Epidermal melanocyte (primary cell): ENCODE measurements at regions not wholly inside any gene's neighbourhood (a gene's known extent, or its start where the extent isn't known, plus 50 kb on each side); places are given as distances from the start of the nearest gene placed in this dataset.
A peak's percentile ranks its signal among the peaks of the same experiment; 100 is the strongest.

Experiments used
- DNase-seq: peaks from one replicate; pipeline ENCODE4 v3.0.0; 2011; ENCODE audit warnings: low spot score; ENCODE audit not compliant: insufficient read length

DNA sequence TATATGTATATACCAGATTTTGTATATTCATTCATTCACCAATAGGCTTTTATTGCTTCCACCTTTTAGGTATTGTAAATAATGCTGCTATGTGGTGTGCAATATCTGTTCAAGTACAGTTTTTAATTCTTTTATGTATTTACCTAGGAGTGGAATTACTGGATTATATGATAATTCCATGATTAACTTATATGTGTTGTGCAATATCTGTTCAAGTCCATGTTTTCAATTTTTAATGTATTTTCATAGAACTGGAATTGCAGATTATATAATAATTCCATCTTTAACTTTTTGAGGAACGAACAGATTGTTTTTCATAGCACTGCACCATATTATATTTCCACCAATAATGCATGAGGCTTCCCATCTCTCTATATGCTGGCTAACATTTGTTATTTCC is 50.6 kb upstream of the L3MBTL4 start:
- no peak for DNase-seq

DNA sequence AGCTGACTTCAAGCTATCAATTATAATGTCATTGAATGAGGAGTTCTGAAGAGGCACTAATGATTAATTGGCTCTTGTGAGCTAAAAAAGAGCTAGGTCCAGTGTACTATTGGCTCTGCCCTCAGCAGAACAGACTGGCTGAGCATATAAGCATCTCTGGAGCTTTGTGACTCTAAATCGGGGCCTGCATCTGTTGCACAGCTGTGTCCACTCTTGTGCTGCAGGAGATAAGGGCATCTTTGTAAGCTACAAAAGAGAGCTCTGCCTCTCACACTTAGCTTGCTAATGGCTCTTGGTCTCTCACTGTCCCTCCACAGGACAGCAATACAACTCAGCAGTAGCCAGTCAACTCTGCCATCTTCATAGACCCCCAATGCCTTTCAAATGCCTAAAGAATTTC is 61.5 kb upstream of the L3MBTL4 start:
- DNase-seq = no peak

DNA sequence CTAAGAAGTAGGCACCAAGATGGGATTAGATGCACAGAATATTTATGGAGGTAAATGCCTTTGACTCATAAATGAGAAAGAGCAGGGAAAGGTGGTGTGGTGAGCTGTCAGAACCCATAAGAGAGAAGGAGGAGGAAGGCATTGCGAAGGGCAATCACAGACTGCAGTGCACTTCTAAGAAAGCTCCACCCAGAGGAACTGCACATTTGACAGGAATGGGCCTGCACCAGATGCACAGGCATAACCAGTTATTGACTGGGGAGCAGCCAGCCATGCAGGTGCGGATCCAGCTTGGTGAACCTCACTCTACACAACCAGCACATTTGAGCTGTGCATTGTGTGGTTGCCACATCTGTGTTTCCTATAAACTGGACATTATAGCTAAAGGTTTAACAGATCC is 62.2 kb upstream of the L3MBTL4 start:
- no peak for DNase-seq

DNA sequence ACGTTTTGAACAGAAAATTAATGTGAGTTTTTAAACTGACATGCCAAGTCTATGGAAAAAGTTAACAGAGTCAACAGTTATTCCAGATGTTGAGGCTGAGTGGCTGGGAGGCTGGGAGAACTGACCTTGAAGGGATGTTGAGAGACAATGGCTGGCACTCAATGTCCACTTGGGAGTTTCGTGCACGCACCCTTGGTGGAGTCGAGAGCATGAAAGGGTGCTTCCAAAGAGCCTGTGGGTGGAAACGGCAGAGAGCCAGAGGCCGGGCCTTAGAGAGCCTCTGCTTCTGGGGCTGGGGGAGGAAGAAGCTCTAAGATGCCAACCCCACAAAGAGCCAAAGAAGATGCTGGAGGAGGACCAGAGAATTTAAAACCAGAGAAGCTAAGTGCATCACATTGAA is 63.4 kb upstream of the L3MBTL4 start:
- DNase-seq = no peak

DNA sequence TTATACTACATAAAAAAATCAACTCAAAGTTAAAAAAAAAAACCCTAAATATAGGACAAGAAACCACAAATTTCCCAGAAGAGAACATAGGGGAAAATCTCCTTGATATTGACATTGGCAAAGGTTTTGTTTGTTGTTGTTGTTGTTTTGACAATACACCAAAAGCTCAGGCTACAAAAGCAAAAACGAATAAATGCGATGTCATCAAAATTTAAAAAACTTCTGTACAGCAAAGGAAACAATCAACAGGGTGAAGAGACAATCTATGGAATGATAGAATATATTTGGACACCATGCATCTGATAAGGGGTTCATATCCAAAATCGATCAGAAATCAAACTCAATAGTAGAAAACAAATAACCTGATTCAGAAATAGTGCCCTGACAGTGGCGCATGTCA is 65.0 kb upstream of the L3MBTL4 start:
- DNase-seq = no peak

DNA sequence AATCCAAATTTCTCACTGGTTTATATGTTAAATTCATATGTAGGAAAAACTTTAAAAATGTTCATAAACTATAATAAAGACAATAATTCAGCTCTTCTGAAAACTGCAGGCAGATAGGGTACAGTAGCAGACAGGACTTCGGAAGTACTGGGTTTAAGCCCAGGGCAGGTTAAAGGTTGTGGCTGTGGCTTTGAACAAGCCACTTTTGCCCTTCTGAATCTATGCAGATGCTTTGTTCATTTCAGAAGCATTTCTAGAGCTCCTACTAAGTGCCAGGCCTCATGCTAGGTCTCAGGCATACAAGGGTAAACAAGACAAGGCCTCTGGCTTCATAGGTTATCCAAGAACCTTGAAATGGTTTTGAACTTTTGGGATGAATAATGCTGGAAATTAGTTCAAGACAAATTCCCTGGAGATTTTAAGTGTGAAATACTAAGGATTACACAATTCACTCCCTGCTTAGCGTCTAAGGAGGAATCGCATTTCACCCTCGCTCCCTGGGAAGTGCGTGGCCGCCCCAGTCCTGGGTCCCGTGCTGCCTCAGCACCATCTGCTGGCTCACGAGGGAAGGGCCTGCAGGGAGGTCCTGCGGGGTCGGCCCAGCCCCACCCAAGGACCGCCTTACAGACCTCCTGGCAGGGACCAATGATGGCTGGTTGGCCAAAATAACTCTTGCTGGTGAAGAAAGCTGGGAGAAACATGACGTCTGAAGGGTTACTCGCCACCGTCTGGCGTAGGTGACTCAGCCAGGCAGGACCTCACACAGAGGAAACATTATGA is 67.7 kb upstream of the L3MBTL4 start:
- DNase-seq = no peak

DNA sequence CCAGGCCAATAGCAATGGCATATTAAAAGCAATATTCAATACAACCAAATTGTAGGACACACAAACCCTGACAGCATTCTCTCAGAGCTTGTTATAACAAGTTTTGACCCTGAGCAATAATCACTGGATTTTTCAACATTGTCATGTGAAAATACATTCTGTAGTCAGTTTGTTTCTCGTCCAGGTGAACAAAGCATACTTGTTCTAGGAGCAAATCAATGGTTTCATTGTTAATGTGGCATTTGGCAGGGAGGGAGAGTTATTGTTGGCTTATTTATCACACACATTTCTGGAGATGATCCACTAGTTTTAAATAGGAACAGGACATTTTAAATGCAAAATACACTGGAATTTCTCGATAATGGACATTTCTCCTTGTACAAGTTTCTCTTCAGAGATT is 69.9 kb upstream of the L3MBTL4 start:
- DNase-seq = no peak

DNA sequence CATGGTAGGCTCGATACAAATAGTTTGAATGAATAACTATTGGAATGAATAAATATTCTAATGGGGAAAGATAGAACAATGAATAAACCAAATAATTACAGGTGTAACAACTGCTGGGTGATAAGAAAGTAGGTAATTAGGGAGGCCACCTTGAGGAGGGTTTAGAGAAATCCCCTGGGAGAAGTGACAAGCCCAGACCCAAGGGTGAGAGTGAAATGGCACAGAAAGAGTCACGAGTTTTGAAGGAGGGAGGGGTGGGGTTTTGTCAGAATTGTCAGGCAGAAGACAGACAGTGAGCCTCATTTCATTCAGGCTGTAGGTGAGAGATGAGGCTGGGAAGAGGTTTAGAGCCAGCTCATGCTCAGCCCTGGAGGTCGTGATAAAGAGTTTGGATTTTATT is 71.6 kb upstream of the L3MBTL4 start:
- no peak for DNase-seq

DNA sequence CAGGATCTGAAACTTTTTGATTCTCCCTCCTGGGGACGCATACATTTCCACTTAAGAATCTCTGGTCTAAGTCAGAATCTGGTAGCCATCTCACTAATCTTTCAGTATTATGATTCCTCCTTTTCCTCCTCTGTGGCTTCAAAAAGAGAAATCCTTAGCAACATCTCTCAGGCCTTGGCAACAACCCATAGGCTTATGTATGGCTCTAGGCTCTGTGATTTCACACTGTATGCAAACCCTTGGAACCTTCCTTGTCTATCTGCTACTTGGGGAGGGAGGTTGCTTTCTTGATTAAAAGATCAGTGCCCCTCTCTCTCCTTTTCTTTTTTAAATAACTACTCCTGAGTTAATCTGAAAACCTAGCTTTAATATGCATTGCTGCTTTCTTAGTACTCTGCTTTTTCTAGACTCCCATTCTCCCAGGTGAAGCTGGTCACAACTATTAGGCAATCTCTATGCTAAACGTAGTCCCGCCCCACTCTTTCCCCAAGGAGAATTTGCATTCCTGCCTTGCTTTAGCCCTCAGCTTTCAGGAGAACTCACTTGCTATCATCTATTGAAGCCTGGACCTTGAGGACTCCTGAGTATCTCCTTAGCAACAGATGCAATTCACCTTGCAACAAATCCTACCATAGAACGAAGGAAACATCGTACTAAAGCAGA is 72.2 kb upstream of the L3MBTL4 start:
- no peak for DNase-seq

DNA sequence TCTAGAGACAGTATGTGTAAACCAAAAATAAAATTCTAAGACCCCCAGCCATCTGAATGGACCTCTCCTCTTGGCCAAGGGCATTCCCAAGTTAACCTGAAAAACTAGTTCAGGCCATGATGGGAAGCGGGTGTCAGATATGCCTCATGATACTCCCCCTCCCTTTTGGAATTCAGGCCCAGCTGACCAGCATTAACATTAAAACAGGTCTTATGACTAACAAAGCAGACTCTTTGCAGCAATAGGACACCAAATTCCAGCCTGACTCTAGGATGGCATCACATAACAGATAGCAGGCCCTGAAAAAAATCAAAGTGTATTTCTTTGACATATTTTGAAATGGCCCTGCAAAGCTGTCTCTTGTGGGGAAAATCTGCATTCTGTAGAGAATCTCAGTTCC is 73.3 kb upstream of the L3MBTL4 start:
- no peak for DNase-seq

DNA sequence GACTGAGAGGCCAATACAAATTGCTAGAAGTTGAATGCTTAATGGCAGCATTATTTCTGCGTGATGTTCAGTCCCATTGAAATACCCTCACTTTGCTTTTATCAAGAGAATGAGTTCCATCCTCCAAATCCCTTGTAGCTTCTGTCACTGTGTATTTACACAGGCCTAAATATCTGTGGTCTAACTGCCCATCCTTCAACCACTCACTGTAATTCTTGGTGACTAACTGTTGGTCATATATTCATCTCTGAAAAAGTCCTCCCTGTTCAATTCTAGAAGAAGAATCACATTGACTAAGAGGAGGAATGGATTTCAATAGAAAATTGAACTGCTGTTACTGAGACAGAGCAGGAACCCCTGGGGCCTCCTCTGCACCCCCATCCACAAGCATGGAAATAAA is 74.2 kb upstream of the L3MBTL4 start:
- DNase-seq = no peak

DNA sequence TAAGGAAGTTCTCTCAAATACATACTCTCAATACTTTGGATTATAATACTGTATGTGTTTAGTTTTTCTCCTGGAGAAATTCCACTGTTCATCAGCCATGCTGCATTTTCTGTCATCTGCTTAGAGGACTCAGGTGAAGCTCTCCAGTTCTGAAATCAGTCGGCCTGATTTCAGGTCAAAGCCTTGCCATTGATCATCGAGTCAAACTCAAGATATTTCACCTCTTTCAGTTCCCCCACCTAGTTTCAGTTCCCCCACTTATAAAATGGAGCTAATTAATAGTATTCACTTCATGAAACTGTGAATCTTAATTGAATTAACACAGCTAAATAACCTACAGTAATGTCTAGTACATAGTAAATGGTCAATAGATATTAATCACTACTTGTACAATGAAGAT is 75.3 kb upstream of the L3MBTL4 start:
- DNase-seq = no peak

DNA sequence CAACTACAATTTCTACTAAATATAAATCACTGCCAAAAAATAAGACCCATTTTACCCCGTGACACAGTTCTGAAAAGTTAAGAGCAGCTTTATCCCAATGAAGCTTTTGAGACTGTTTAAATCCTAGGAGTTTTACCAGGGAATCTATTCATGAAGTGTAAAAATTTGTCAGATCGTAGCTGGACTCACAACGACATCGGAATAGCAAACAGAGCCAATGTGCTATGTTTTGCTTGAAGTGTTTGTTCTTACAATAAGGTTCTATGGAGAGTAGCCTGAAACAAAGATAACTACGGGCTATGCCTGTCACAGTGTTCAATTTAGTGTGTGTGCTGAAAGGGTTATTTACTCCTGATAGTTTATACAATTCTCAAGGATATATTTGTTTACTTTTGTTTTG is 78.5 kb upstream of the L3MBTL4 start:
- DNase-seq = no peak

DNA sequence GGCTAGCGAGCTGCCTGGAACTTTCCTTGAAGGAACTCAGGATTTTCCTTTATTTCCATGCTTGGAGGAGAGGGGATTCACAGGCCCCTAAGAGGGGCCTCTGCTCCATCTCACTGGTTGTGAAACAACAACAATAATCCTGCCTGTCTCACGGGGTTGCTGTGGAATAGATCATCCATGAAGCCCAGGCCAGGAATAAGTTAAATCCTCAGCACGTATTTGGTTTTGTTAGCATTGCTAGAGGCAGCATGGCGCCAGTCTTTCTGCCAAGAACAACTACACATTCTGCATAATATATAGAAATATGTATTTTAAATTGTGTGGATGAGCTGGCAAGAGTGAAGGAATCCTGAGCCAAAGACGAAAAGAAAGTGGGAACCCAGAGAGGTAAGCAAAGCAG is 80.8 kb upstream of the L3MBTL4 start:
- no peak for DNase-seq

DNA sequence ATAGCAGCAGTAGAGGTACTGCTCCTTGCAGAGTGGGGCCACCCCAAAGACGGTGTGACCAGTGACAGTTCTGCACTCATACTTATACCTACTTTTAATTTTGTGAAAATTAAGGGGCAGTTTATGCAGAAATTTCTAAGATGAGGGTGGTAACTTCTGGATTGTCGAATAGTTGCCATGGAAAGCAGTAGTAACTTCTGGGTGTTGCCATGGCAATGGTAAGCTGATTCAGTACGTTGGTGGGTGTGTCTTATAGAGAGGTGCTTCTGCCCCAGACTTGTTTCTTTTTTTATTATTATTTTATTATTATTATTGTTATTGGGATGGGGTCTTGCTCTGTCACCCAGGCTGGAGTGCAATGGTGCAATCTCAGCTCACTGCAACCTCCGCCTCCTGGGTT is 82.8 kb upstream of the L3MBTL4 start:
- no peak for DNase-seq

DNA sequence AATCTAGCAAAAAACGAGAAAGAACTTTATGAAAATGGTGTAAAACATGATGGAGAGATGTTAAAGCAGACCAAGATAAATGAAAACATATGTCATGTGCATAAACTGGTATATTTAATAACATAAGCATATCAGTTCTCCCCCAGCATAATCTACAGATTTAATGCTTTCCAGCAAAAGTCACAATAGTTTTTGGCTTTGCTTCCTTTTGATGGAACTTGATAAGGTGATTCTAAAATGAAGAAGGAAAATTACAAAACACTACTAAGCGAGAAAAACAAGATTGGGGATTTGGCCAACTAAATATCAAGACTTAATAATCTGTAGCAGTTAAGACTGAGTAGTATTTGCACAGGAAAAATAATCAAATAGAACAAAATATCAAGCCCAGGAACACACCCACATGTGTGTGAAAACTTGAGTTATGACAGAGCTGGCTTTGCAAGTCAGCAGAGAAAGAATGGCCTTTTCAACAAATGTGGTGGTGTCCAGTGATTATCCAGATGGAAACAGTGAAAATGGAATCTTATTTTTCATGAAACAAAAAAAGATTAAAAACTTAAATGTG is 83.7 kb upstream of the L3MBTL4 start:
- no peak for DNase-seq

DNA sequence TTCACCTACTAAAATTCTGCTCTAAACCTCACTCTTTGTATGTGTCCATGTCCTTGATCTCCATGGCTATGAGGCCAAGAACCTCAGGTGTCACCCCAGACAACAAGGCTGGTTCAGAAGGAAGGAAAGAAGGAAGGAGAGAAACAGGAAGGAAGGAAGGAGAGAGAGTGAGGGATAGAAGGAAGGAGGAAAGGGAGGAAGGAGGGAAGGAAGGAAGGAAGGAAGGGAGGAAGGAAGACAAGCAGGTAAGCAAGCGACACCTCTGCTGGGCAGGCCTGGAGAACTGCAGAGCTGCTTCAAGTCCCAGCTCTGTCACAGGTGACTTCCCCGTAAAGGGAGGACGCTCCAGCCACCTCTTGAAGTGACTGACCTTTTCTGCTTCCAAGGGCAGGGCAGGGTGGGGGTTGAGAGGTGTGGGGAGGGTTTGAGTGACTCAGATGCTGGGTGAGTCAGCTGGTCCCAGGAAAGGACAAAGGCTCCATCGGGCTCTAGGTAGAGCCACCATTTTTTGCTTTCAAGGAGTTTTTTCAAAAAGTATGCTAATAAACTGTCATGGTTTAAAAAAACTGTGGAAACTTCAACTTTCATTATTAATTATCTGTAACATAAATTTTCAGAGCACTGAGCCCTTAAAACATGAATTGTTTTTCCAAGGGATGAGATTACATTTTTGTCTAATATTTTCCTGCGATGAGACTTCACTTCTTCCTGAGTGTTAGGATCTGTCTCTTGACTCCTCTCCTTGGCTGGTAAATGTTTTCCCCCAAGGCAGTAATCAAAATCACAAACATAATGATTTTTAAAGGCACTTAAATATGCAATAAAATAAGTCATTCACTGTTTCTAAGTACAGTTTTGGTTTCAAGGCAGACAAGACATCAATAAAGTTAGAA is 90.1 kb upstream of the L3MBTL4 start:
- no peak for DNase-seq

DNA sequence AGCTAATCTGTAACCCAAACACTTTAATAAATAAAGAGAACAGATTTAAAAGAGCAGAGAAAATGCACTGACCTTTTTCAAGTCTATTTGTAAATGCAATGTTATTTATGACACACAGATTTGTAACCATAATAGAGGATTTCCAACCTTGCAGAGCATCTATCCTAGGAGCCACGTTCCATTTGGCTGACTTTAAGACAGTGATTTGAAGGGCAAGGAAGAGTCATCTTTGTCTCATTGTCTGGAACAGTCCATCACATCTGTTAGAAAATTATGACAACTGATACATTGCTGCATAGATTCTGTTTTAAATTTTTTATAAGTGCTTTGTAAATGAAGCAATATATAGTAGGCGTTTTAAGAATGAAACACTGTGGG is 90.8 kb upstream of the L3MBTL4 start:
- DNase-seq = no peak

DNA sequence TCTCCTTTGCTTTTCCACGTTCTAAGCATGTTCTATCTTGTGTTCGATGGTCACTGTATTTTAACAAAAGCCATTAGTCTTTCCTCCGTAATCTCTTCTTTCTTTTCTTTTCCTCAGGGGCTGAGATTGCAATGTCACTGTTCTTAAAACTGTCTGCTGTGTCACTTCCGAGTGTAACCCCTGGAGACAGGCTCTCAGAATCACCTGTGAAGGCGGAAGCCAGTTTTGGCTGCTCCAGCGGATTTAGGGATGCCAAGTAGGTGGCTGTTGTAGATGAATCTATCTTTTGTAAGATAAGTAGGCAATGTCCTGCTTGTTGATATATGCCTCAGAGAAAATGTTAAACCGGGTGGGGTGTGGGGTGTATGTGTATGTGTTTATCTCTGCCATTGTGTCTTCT is 94.7 kb upstream of the L3MBTL4 start:
- DNase-seq = no peak

DNA sequence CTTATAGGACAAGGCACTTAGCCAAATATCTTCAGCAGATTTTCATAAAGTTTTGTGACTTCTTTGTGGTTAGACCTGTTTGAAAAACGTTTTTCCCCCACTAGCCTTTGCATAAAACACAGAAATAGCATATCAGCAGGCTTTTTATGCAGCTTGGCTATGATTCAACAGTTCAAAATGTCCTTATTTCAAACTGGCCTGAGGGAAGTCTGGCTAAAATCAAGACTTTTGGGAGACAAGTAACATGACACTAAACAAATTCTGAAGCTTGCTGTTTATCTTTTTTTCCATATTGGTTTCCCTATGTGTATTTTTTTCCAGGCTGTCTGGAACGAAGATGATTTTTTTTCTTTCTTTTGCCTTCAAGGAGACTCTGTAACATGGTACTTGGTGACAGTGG is 95.1 kb upstream of the L3MBTL4 start:
- DNase-seq = peak; percentile 49

DNA sequence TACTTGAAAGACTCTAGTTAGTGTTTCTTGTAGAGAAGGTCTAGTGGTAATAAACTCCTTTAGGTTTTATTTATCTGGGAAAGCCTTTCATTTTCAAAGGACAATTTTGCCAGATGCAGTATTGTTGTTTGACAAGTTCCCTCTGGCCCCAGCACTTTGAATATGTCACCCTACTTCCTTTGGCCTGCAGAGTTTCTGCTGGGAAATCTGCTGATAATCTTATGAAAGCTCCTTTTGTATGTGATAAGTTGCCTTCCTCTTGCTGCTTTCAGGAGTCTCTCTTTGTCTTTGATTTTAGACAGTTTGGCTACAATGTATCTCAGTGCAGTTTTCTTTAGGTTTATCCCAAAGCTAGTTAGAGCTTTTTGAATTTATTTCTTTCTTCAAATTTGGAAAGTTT is 106.2 kb upstream of the L3MBTL4 start:
- no peak for DNase-seq

DNA sequence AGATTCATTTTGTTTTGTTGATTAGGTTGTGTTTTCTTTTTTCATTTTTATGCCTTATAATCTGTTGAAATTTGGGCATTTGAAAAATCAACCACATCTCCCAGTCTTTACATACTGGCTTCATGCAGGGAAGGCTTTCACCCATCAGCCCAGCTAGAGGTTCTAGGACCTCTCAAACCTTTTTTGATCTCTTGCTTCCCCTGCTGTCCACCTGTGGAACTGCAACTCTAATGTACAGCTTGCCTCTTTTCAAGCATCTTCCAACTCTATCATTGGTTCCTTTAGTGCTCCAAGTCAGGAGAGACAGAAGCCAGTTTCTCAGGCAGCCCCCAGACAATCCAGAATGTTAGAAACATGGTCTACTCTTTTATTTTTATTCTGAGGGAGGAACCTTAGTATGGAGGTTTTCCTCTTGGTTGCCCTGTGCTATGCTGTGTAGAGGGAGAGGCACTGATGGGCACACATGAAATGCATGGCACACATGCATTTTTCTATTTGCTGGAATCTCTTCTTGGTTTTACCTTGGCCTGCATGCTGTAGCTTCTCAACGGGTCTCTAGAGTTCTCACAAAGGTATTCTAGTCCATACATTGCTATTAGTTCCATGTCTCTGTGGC is 107.2 kb upstream of the L3MBTL4 start:
- DNase-seq = no peak
